Gastrocnemius medialis (tissue), 4 donors: ENCODE measurements at regions not wholly inside any gene's neighbourhood (a gene's known extent, or its start where the extent isn't known, plus 50 kb on each side); places are given as distances from the start of the nearest gene placed in this dataset.

Source experiments
- ATAC-seq, 2 donors: fragments of 150-250 bp; one replicate each; pipeline ENCODE4 v1.9.1; 2016
- DNase-seq, 2 donors: peaks; one replicate each; pipeline ENCODE4 v3.0.0-alpha.2; 2019
- H3K27ac ChIP-seq, 4 donors: fragments of 200-600 bp; sonication (generic); 1 replicate in 1 of 4; 2 replicates in 3 of 4; pipeline ENCODE4 v1.5.1; 2016 to 2018; ENCODE audit warnings: mild to moderate bottlenecking in 2 of 4, moderate library complexity in 1 of 4
- H3K27me3 ChIP-seq, 3 donors: fragments of 200-600 bp; sonication (generic) in 2 of 3; 1 replicate in 1 of 3; 2 replicates in 2 of 3; pipeline versions ENCODE4 v1.5.1 to v1.6.0; 2016 to 2019; ENCODE audit warnings: mild to moderate bottlenecking in 1 of 3, moderate library complexity in 1 of 3
- H3K36me3 ChIP-seq, 2 donors: fragments of 200-600 bp; sonication (generic) in 1 of 2; one replicate each; pipeline ENCODE4 v1.5.1; 2017 to 2018
- H3K4me1 ChIP-seq, 2 donors: fragments of 200-600 bp; sonication (generic) in 1 of 2; one replicate each; pipeline ENCODE4 v1.5.1; 2016 to 2017; ENCODE audit warnings: mild to moderate bottlenecking in 2 of 2
- H3K4me3 ChIP-seq, 4 donors: fragments of 200-600 bp; sonication (generic) in 3 of 4; 1 replicate in 1 of 4; 2 replicates in 3 of 4; pipeline ENCODE4 v1.5.1; 2016 to 2019; ENCODE audit warnings: mild to moderate bottlenecking in 2 of 4
- H3K9me3 ChIP-seq, 3 donors: fragments of 200-600 bp; sonication (generic) in 2 of 3; 1 replicate in 1 of 3; 2 replicates in 2 of 3; pipeline ENCODE4 v1.5.1; 2016 to 2019
- POLR2A ChIP-seq, 2 donors: fragments of 450-650 bp; IDR thresholded peaks; one replicate each; pipeline ENCODE4 v1.6.1; 2017; ENCODE audit warnings: antibody characterized with exemption in 2 of 2, mild to moderate bottlenecking in 2 of 2, moderate library complexity in 2 of 2
- in situ Hi-C, 4 donors: fragments of 200-750 bp; cut with MboI; loops; one replicate each; pipeline versions ENCODE4 v1.15.0 to v1.8.0; 2017; ENCODE audit warnings: low sequenced_read_pairs in 4 of 4
- intact Hi-C: fragments of 100-400 bp; cut with DNase I; formaldehyde crosslinking; loops from one replicate; pipeline ENCODE4 v1.15.1; 2023; ENCODE audit warnings: low total_unique reads
- TF ChIP-seq, protein P1 (sequence below), 5 experiments: fragments of 450-650 bp in 3 of 5; fragments of 200-600 bp in 2 of 5; sonication (generic) in 2 of 5; IDR thresholded peaks in 4 of 5; conservative IDR thresholded peaks in 1 of 5; 1 replicate in 4 of 5; 2 replicates in 1 of 5; pipeline ENCODE4 v1.5.1; 2016 to 2019; ENCODE audit warnings: antibody characterized with exemption in 5 of 5, mild to moderate bottlenecking in 3 of 5, moderate library complexity in 3 of 5

DNA sequence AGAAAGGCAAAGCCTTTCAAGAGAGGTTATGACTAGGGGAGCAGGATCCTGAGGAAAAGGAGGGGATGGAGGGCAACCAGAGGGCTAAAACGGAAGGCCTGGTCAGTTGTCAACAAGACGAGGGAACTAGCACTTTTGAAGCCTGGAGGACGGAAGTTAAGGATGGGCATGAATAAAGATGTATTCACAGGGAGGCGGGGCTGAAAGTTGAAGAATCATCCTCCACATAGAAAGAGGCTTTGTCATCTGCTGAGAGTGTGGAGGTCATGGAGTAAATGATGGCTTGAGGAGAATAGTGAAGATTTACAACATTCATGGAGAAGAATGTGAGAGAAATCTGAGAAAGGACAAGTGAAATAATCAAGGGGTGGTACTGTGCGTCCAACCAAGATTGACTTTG lies 137.5 kb downstream of the MAGEB17 start:
- Histone ChIP-seq H3K4me3 (no peak overlapping the region), H3K36me3 (no peaks in the 10 kb centered on the region), H3K9me3 (no peaks in the 10 kb centered on the region), H3K27me3 (no peaks in the 10 kb centered on the region), H3K27ac (no peak overlapping the region), H3K4me1 (no peaks in the 10 kb centered on the region)
- ATAC-seq (no peak), DNase-seq (no peak)
- intact Hi-C loops = no loop called here
- in situ Hi-C loops = no loop called here
- TF ChIP-seq, protein P1, sequence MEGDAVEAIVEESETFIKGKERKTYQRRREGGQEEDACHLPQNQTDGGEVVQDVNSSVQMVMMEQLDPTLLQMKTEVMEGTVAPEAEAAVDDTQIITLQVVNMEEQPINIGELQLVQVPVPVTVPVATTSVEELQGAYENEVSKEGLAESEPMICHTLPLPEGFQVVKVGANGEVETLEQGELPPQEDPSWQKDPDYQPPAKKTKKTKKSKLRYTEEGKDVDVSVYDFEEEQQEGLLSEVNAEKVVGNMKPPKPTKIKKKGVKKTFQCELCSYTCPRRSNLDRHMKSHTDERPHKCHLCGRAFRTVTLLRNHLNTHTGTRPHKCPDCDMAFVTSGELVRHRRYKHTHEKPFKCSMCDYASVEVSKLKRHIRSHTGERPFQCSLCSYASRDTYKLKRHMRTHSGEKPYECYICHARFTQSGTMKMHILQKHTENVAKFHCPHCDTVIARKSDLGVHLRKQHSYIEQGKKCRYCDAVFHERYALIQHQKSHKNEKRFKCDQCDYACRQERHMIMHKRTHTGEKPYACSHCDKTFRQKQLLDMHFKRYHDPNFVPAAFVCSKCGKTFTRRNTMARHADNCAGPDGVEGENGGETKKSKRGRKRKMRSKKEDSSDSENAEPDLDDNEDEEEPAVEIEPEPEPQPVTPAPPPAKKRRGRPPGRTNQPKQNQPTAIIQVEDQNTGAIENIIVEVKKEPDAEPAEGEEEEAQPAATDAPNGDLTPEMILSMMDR (IDR thresholded peaks at IDR 0.05 in 4 of 5, conservative IDR thresholded peaks at IDR 0.05 in 1 of 5) = no peak

DNA sequence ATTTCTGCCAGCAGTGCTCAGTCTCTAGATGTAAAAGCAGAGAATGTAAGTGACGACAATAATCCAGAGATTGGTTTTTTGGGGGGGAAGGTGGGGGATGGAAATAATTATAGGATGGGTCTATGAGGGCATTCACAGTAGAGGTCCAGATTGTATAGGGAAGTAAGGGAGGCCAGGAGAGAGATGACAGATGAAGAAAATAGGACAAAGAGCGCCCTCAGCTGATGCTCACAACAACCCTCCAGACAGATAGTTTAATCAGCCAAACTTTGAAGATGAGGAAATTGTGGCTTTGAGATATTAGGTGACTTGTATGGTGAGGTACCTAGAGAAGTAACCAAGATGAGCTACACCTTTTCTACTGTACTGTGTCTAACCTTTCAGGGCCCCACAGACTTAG lies 137.9 kb downstream of the MAGEB17 start:
- Histone ChIP-seq H3K27me3 (no peaks in the 10 kb centered on the region), H3K4me1 (no peaks in the 10 kb centered on the region), H3K9me3 (no peaks in the 10 kb centered on the region), H3K27ac (no peak overlapping the region), H3K36me3 (no peaks in the 10 kb centered on the region), H3K4me3 (no peak overlapping the region)
- intact Hi-C loops (no loop called here), in situ Hi-C loops (no loop called here)
- DNase-seq = no peak
- no peak for ATAC-seq
- TF ChIP-seq, protein P1 (IDR thresholded peaks at IDR 0.05 in 4 of 5, conservative IDR thresholded peaks at IDR 0.05 in 1 of 5) = no peak
- TF ChIP-seq POLR2A (IDR thresholded peaks at IDR 0.05) = no peak

DNA sequence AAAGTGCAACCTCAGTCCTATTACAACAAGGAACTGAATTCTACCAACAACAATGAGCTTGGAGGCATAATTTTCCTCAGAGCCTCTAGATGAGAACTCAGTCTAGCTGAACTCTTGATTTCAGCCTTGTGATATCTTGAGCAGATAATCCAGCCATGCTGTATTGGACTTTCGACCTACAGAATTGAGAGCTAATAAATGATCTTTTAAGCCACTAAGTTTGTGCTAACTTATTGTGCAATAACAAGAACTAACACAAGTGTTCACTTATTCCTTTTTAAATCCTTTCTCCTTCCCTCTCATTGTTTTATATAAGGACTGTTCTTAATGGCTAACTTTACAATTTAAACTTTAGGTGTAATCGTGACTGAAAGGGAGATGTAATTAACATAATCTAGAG lies 140.7 kb downstream of the MAGEB17 start:
- no peak overlapping the region for H3K4me3 ChIP-seq
- TF ChIP-seq, protein P1 (IDR thresholded peaks at IDR 0.05 in 4 of 5, conservative IDR thresholded peaks at IDR 0.05 in 1 of 5) = no peak
- no peak for TF ChIP-seq POLR2A (IDR thresholded peaks at IDR 0.05)
- H3K27me3 ChIP-seq = no peaks in the 10 kb centered on the region
- H3K36me3 ChIP-seq = no peaks in the 10 kb centered on the region
- H3K27ac ChIP-seq = no peak overlapping the region
- intact Hi-C loops (no loop called here), in situ Hi-C loops (no loop called here)
- H3K9me3 ChIP-seq = no peaks in the 10 kb centered on the region
- H3K4me1 ChIP-seq = no peaks in the 10 kb centered on the region
- no peak for DNase-seq
- no peak for ATAC-seq

DNA sequence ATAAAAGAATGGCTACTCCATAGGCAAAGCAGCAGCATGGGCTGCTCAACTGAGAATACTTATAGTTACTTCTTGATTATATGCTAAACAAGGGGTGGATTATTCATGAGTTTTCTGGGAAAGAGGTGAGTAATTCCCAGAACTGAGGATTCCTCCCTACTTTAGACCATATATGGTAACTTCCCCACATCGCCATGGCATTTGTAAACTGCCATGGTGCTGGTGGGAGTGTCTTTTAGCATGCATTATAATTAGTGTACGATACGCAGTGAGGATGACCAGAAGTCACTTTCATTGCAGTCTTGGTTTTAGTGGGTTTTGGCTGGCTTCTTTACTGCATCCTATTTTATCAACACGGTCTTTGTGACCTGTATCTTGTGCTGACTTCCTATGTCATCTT lies 141.5 kb downstream of the MAGEB17 start:
- TF ChIP-seq POLR2A (IDR thresholded peaks at IDR 0.05) = no peak
- TF ChIP-seq, protein P1 (IDR thresholded peaks at IDR 0.05 in 4 of 5, conservative IDR thresholded peaks at IDR 0.05 in 1 of 5) = no peak
- no peak for ATAC-seq
- intact Hi-C loops = no loop called here
- H3K27me3 ChIP-seq = no peaks in the 10 kb centered on the region
- DNase-seq = no peak
- in situ Hi-C loops = no loop called here
- H3K9me3 ChIP-seq = no peaks in the 10 kb centered on the region
- no peak overlapping the region for H3K27ac ChIP-seq
- H3K4me3 ChIP-seq = no peak overlapping the region
- no peaks in the 10 kb centered on the region for H3K36me3 ChIP-seq
- H3K4me1 ChIP-seq = no peaks in the 10 kb centered on the region

DNA sequence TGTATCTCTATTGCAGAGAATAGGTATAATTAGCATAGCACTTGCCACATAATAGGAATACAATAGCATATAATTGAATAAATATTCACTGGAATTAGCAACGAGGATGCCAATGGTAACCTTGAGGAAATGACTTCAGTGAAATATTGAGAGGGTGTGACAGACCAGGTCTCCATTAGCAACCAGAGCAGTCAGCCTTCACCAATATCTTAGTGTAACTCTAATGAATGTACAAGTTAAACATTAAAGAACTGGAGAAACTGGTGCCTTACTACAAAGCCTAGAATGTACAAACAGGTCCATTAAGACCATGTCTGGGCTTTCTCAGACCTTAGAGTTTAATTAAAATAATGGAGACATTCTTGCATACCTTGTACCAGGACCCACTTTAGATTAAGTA lies 143.0 kb downstream of the MAGEB17 start:
- TF ChIP-seq POLR2A (IDR thresholded peaks at IDR 0.05) = no peak
- TF ChIP-seq, protein P1 (IDR thresholded peaks at IDR 0.05 in 4 of 5, conservative IDR thresholded peaks at IDR 0.05 in 1 of 5) = no peak
- Histone ChIP-seq H3K36me3 (no peaks in the 10 kb centered on the region), H3K4me3 (no peak overlapping the region), H3K9me3 (no peaks in the 10 kb centered on the region), H3K27ac (no peak overlapping the region), H3K27me3 (no peaks in the 10 kb centered on the region), H3K4me1 (no peaks in the 10 kb centered on the region)
- intact Hi-C loops (no loop called here), in situ Hi-C loops (no loop called here)
- ATAC-seq = no peak
- no peak for DNase-seq
